Neural cell (in vitro differentiated cells): ENCODE measurements at regions not wholly inside any gene's neighbourhood (a gene's known extent, or its start where the extent isn't known, plus 50 kb on each side); places are given as distances from the start of the nearest gene placed in this dataset.

Source experiments
- CTCF ChIP-seq: fragments of 450-650 bp; IDR thresholded peaks from 2 replicates; pipeline ENCODE4 v1.5.1; 2014; ENCODE audit warnings: antibody characterized with exemption, mild to moderate bottlenecking, moderate library complexity; ENCODE audit not compliant: poor library complexity, severe bottlenecking
- EP300 ChIP-seq: fragments of 450-650 bp; conservative IDR thresholded peaks from 2 replicates; pipeline ENCODE4 v1.6.1; 2014; ENCODE audit warnings: antibody characterized with exemption, mild to moderate bottlenecking, moderate library complexity; ENCODE audit not compliant: poor library complexity, severe bottlenecking
- EZH2 ChIP-seq: fragments of 200-600, 300-800 bp; shearing (Covaris generic), sonication (generic); IDR thresholded peaks from 2 replicates; pipeline ENCODE4 v1.6.1; 2014; ENCODE audit warnings: antibody characterized with exemption, low read length, borderline replicate concordance, mild to moderate bottlenecking; ENCODE audit not compliant: insufficient read depth, poor library complexity, severe bottlenecking
- MXI1 ChIP-seq: fragments of 450-650 bp; conservative IDR thresholded peaks from 2 replicates; pipeline ENCODE4 v1.6.1; 2014; ENCODE audit warnings: antibody characterized with exemption, mild to moderate bottlenecking; ENCODE audit not compliant: poor library complexity, severe bottlenecking
- POLR2AphosphoS5 ChIP-seq: IDR thresholded peaks from 2 replicates; pipeline ENCODE4 v1.6.1; 2012
- RAD21 ChIP-seq: fragments of 450-650 bp; conservative IDR thresholded peaks from 2 replicates; pipeline ENCODE4 v1.6.1; 2014; ENCODE audit warnings: antibody characterized with exemption, mild to moderate bottlenecking, moderate library complexity
- REST ChIP-seq: IDR thresholded peaks from 2 replicates; pipeline ENCODE4 v1.6.1; 2012; ENCODE audit warnings: borderline replicate concordance
- SMC3 ChIP-seq: fragments of 450-650 bp; conservative IDR thresholded peaks from 2 replicates; pipeline ENCODE4 v1.6.1; 2014; ENCODE audit warnings: antibody characterized with exemption, mild to moderate bottlenecking, moderate library complexity; ENCODE audit not compliant: poor library complexity
- TAF1 ChIP-seq: IDR thresholded peaks from 2 replicates; pipeline ENCODE4 v1.6.1; 2012; ENCODE audit warnings: low read depth

GRCh38 chr3:18761530-18761929 lies 336.4 kb upstream of the SATB1 start:
- no peak for TF ChIP-seq CTCF
- no peak for TF ChIP-seq POLR2AphosphoS5
- TF ChIP-seq EP300 = no peak
- no peak for TF ChIP-seq REST
- no peak for TF ChIP-seq EZH2
- TF ChIP-seq RAD21 = no peak
- no peak for TF ChIP-seq TAF1
- no peak for TF ChIP-seq SMC3
- TF ChIP-seq MXI1 = no peak
